ENCODE measurements at regions not wholly inside any gene's neighbourhood (a gene's known extent, or its start where the extent isn't known, plus 50 kb on each side); places are given as distances from the start of the nearest gene placed in this dataset.

DNA sequence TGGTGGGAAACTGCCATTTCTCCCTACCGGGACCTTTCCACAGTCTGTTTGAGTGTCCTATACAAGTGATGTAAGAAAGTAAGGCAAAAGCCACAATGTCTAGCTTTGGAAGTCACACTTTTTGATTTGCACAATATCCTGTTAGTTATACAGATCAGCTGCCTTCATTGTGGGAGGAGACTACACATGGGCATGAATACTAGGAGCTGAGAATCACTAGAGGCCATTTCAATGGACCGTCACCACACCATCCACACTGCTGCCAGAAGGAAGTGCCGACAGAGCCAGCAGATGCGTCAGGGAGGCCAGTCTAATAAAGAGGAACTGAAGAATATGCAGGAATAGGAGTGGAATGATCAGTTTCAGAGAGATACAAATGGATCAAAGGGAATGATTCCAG, 65.8 kb downstream of the SCN11A start:
- Histone ChIP-seq H3K27me3 (ENCODE audit: control insufficient read depth in 5 of 5, insufficient read depth in 4 of 5, low read length in 5 of 5) (peaks cover 0 to 4% (median 0%) of the 10 kb centered on the region in 5 donors), H3K27ac (ENCODE audit: low read depth, low read length) (no peak overlapping the region), H3K36me3 (ENCODE audit: control insufficient read depth in 5 of 5, insufficient read depth in 5 of 5, low read length in 5 of 5) (no peaks in the 10 kb centered on the region), H3K4me1 (ENCODE audit: control insufficient read depth in 5 of 5, insufficient read depth in 5 of 5, low read length in 5 of 5) (no peaks in the 10 kb centered on the region), H3K9ac (ENCODE audit: low read length in 5 of 5) (no peak overlapping the region), H3K4me3 (ENCODE audit: low read depth in 1 of 5, low read length in 5 of 5) (no peak overlapping the region), H3K9me3 (ENCODE audit: control insufficient read depth in 5 of 5, low read length in 5 of 5) (no peaks in the 10 kb centered on the region)

DNA sequence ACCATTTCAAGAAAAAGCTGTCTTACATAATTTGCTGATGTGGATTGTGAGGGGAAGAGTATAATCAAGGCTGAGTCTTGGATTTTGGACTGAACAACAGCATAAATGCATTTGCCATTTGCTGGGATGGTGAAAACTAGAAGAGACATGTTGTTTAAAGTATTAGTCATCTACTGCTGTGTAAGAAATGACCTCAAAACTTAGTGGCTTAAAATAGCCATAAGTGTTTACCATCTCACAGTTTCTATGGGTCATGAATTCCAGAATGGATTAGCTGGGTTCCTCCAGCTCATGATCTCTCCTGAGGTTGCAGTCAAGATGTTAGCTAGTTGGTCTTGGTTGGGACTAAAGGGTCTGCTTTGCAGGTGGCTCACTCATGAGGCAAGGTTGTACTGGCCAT, 66.2 kb downstream of the SCN11A start:
- Histone ChIP-seq H3K4me1 (ENCODE audit: control insufficient read depth in 5 of 5, insufficient read depth in 5 of 5, low read length in 5 of 5) (no peaks in the 10 kb centered on the region), H3K9ac (ENCODE audit: low read length in 5 of 5) (no peak overlapping the region), H3K4me3 (ENCODE audit: low read depth in 1 of 5, low read length in 5 of 5) (no peak overlapping the region), H3K9me3 (ENCODE audit: control insufficient read depth in 5 of 5, low read length in 5 of 5) (no peaks in the 10 kb centered on the region), H3K27me3 (ENCODE audit: control insufficient read depth in 5 of 5, insufficient read depth in 4 of 5, low read length in 5 of 5) (peaks cover 0 to 4% (median 0%) of the 10 kb centered on the region in 5 donors), H3K27ac (ENCODE audit: low read depth, low read length) (no peak overlapping the region), H3K36me3 (ENCODE audit: control insufficient read depth in 5 of 5, insufficient read depth in 5 of 5, low read length in 5 of 5) (no peaks in the 10 kb centered on the region)

GRCh38 chr3:38984731-38985130, 67.0 kb downstream of the SCN11A start:
- Histone ChIP-seq H3K27me3 (ENCODE audit: control insufficient read depth in 5 of 5, insufficient read depth in 4 of 5, low read length in 5 of 5) (no peaks in the 10 kb centered on the region), H3K27ac (ENCODE audit: low read depth, low read length) (no peak overlapping the region), H3K4me3 (ENCODE audit: low read depth in 1 of 5, low read length in 5 of 5) (no peak overlapping the region), H3K36me3 (ENCODE audit: control insufficient read depth in 5 of 5, insufficient read depth in 5 of 5, low read length in 5 of 5) (no peaks in the 10 kb centered on the region), H3K9me3 (ENCODE audit: control insufficient read depth in 5 of 5, low read length in 5 of 5) (no peaks in the 10 kb centered on the region), H3K4me1 (ENCODE audit: control insufficient read depth in 5 of 5, insufficient read depth in 5 of 5, low read length in 5 of 5) (no peaks in the 10 kb centered on the region), H3K9ac (ENCODE audit: low read length in 5 of 5) (no peak overlapping the region)

DNA sequence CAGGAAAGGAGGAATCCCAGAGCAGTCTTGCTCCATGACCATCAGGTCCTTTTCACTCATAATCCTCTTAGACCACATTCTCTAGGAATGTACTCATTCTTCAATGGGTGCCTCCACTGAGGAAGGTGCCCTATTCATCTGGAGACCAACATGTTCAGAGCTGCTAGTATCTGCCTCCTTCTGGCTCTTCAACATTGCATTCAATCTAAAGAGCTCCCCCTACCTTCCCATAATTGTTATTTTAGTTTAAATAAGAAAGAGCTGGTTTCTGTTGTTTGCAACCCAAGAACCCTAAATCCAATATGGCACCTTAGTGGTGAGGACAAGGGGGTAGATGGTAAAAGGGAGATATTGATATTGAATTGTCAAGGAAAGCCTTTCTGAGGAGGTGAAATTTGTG, 67.6 kb downstream of the SCN11A start:
- Histone ChIP-seq H3K4me1 (ENCODE audit: control insufficient read depth in 5 of 5, insufficient read depth in 5 of 5, low read length in 5 of 5) (no peaks in the 10 kb centered on the region), H3K9ac (ENCODE audit: low read length in 5 of 5) (no peak overlapping the region), H3K36me3 (ENCODE audit: control insufficient read depth in 5 of 5, insufficient read depth in 5 of 5, low read length in 5 of 5) (no peaks in the 10 kb centered on the region), H3K4me3 (ENCODE audit: low read depth in 1 of 5, low read length in 5 of 5) (no peak overlapping the region), H3K27ac (ENCODE audit: low read depth, low read length) (no peak overlapping the region), H3K27me3 (ENCODE audit: control insufficient read depth in 5 of 5, insufficient read depth in 4 of 5, low read length in 5 of 5) (no peaks in the 10 kb centered on the region), H3K9me3 (ENCODE audit: control insufficient read depth in 5 of 5, low read length in 5 of 5) (no peaks in the 10 kb centered on the region)

DNA sequence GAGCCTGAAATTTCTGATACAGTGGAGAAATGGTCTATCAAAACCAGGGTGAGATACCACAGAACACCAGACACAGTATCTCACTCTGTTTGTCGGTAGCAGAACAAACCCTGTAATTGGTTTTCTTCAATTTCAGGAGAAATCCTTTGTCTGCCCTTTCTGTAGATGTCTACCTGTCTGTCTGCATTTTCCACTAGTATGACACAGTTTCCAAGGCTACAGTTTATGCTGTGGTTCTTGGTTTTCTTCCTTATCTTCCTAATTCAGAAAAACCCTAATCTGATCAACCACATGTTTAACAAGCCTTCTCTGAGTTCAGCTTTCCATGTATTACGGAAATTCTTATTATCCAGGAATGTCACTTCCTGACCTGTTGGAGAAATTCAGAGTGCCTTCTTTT, 70.8 kb downstream of the SCN11A start:
- Histone ChIP-seq H3K27ac (ENCODE audit: low read depth, low read length) (no peak overlapping the region), H3K36me3 (ENCODE audit: control insufficient read depth in 5 of 5, insufficient read depth in 5 of 5, low read length in 5 of 5) (no peaks in the 10 kb centered on the region), H3K9ac (ENCODE audit: low read length in 5 of 5) (no peak overlapping the region), H3K27me3 (ENCODE audit: control insufficient read depth in 5 of 5, insufficient read depth in 4 of 5, low read length in 5 of 5) (no peaks in the 10 kb centered on the region), H3K4me3 (ENCODE audit: low read depth in 1 of 5, low read length in 5 of 5) (no peak overlapping the region), H3K9me3 (ENCODE audit: control insufficient read depth in 5 of 5, low read length in 5 of 5) (no peaks in the 10 kb centered on the region), H3K4me1 (ENCODE audit: control insufficient read depth in 5 of 5, insufficient read depth in 5 of 5, low read length in 5 of 5) (no peaks in the 10 kb centered on the region)

GRCh38 chr3:38978729-38979128, 73.0 kb downstream of the SCN11A start:
- H3K4me1 ChIP-seq (ENCODE audit: control insufficient read depth in 5 of 5, insufficient read depth in 5 of 5, low read length in 5 of 5) = no peaks in the 10 kb centered on the region
- no peak overlapping the region for H3K4me3 ChIP-seq (ENCODE audit: low read depth in 1 of 5, low read length in 5 of 5)
- H3K36me3 ChIP-seq (ENCODE audit: control insufficient read depth in 5 of 5, insufficient read depth in 5 of 5, low read length in 5 of 5) = no peaks in the 10 kb centered on the region
- H3K9ac ChIP-seq (ENCODE audit: low read length in 5 of 5) = no peak overlapping the region
- no peaks in the 10 kb centered on the region for H3K9me3 ChIP-seq (ENCODE audit: control insufficient read depth in 5 of 5, low read length in 5 of 5)
- no peak overlapping the region for H3K27ac ChIP-seq (ENCODE audit: low read depth, low read length)
- H3K27me3 ChIP-seq (ENCODE audit: control insufficient read depth in 5 of 5, insufficient read depth in 4 of 5, low read length in 5 of 5) = no peaks in the 10 kb centered on the region

GRCh38 chr3:38970851-38971638, 80.7 kb downstream of the SCN11A start:
- Histone ChIP-seq H3K4me3 (ENCODE audit: low read depth in 1 of 5, low read length in 5 of 5) (no peak overlapping the region), H3K9ac (ENCODE audit: low read length in 5 of 5) (no peak overlapping the region), H3K4me1 (ENCODE audit: control insufficient read depth in 5 of 5, insufficient read depth in 5 of 5, low read length in 5 of 5) (no peaks in the 10 kb centered on the region), H3K27ac (ENCODE audit: low read depth, low read length) (no peak overlapping the region), H3K27me3 (ENCODE audit: control insufficient read depth in 5 of 5, insufficient read depth in 4 of 5, low read length in 5 of 5) (peaks cover 0 to 8% (median 0%) of the 10 kb centered on the region in 5 donors), H3K36me3 (ENCODE audit: control insufficient read depth in 5 of 5, insufficient read depth in 5 of 5, low read length in 5 of 5) (no peaks in the 10 kb centered on the region), H3K9me3 (ENCODE audit: control insufficient read depth in 5 of 5, low read length in 5 of 5) (no peaks in the 10 kb centered on the region)

DNA sequence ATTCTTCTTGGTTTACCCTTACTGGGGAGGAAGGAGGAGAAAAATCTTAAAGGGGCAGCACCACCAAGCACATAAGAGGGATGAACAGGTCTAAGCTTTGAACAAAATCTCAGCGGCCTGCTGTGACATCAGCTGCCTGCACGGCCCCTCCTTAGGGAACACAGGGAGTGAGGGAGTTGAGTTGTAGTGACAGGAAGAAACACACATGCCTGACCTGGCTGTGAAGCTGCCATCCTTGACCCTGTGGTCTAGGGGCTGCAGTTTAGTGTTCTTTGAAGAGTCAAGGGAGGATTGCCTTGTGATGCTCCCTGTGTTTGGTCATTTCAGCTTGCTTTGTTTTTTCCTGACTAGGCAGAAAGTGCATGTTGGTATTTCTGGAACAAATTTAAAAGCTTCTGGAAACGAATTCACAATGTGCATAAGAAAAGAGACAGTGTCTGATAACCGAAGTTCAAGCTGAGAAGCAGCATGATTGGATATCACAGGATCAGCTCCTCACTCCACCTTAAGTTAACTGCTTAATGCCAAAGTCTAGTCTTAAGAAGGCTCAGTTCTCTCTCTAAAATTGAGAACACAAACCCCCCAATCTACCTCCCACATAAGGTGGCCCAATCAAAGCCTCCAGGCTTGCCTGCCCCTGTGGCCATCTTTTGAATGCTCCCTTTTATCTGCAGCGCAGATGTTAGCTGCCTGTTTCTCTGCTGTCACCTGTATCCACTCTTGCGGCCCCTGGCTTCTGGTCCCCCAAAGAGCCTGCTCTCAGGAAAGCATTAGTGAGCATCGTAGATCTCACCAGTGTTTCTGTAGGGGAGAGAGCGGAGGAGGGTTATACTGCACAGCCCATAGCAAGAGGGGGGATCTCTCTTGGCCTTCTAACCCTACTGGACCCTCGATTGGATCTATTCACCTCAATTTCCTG, 82.2 kb downstream of the SCN11A start:
- Histone ChIP-seq H3K9ac (ENCODE audit: low read length in 5 of 5) (no peak overlapping the region), H3K4me3 (ENCODE audit: low read depth in 1 of 5, low read length in 5 of 5) (no peak overlapping the region), H3K9me3 (ENCODE audit: control insufficient read depth in 5 of 5, low read length in 5 of 5) (no peaks in the 10 kb centered on the region), H3K4me1 (ENCODE audit: control insufficient read depth in 5 of 5, insufficient read depth in 5 of 5, low read length in 5 of 5) (no peaks in the 10 kb centered on the region), H3K36me3 (ENCODE audit: control insufficient read depth in 5 of 5, insufficient read depth in 5 of 5, low read length in 5 of 5) (no peaks in the 10 kb centered on the region), H3K27me3 (ENCODE audit: control insufficient read depth in 5 of 5, insufficient read depth in 4 of 5, low read length in 5 of 5) (peaks cover 0 to 8% (median 0%) of the 10 kb centered on the region in 5 donors), H3K27ac (ENCODE audit: low read depth, low read length) (no peak overlapping the region)

GRCh38 chr3:38968891-38969290, 82.9 kb downstream of the SCN11A start:
- no peaks in the 10 kb centered on the region for H3K4me1 ChIP-seq (ENCODE audit: control insufficient read depth in 5 of 5, insufficient read depth in 5 of 5, low read length in 5 of 5)
- peaks cover 0 to 8% (median 0%) of the 10 kb centered on the region in 5 donors for H3K27me3 ChIP-seq (ENCODE audit: control insufficient read depth in 5 of 5, insufficient read depth in 4 of 5, low read length in 5 of 5)
- no peaks in the 10 kb centered on the region for H3K9me3 ChIP-seq (ENCODE audit: control insufficient read depth in 5 of 5, low read length in 5 of 5)
- H3K4me3 ChIP-seq (ENCODE audit: low read depth in 1 of 5, low read length in 5 of 5) = no peak overlapping the region
- no peak overlapping the region for H3K9ac ChIP-seq (ENCODE audit: low read length in 5 of 5)
- H3K36me3 ChIP-seq (ENCODE audit: control insufficient read depth in 5 of 5, insufficient read depth in 5 of 5, low read length in 5 of 5) = no peaks in the 10 kb centered on the region
- H3K27ac ChIP-seq (ENCODE audit: low read depth, low read length) = no peak overlapping the region

DNA sequence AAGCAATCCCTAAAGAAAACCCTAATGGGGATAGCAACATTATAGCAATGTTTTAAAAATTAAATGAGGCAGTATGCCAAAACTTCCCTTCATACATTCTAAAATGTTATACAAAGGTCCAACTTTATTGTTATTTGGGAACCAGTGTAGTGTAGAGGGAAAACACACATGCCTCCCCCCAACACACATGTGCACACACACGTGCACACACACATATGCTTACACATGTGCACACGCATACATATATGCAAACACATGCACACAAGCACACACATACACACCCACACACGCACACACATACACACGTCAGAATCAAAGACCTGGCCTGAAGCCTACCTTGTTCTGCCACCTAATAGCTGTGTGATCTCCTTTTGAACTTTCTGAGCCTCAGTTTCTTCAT, 83.3 kb downstream of the SCN11A start:
- Histone ChIP-seq H3K36me3 (ENCODE audit: control insufficient read depth in 5 of 5, insufficient read depth in 5 of 5, low read length in 5 of 5) (no peaks in the 10 kb centered on the region), H3K27me3 (ENCODE audit: control insufficient read depth in 5 of 5, insufficient read depth in 4 of 5, low read length in 5 of 5) (peaks cover 0 to 8% (median 0%) of the 10 kb centered on the region in 5 donors), H3K4me1 (ENCODE audit: control insufficient read depth in 5 of 5, insufficient read depth in 5 of 5, low read length in 5 of 5) (no peaks in the 10 kb centered on the region), H3K4me3 (ENCODE audit: low read depth in 1 of 5, low read length in 5 of 5) (no peak overlapping the region), H3K9me3 (ENCODE audit: control insufficient read depth in 5 of 5, low read length in 5 of 5) (no peaks in the 10 kb centered on the region), H3K27ac (ENCODE audit: low read depth, low read length) (no peak overlapping the region), H3K9ac (ENCODE audit: low read length in 5 of 5) (no peak overlapping the region)
